ENCODE measurements at regions not wholly inside any gene's neighbourhood (a gene's known extent, or its start where the extent isn't known, plus 50 kb on each side); places are given as distances from the start of the nearest gene placed in this dataset.

- no peak for DNase-seq
These were observed 489.5 kb downstream of the CDH26 start for GRCh38 chr20:60447703-60448102.

DNA sequence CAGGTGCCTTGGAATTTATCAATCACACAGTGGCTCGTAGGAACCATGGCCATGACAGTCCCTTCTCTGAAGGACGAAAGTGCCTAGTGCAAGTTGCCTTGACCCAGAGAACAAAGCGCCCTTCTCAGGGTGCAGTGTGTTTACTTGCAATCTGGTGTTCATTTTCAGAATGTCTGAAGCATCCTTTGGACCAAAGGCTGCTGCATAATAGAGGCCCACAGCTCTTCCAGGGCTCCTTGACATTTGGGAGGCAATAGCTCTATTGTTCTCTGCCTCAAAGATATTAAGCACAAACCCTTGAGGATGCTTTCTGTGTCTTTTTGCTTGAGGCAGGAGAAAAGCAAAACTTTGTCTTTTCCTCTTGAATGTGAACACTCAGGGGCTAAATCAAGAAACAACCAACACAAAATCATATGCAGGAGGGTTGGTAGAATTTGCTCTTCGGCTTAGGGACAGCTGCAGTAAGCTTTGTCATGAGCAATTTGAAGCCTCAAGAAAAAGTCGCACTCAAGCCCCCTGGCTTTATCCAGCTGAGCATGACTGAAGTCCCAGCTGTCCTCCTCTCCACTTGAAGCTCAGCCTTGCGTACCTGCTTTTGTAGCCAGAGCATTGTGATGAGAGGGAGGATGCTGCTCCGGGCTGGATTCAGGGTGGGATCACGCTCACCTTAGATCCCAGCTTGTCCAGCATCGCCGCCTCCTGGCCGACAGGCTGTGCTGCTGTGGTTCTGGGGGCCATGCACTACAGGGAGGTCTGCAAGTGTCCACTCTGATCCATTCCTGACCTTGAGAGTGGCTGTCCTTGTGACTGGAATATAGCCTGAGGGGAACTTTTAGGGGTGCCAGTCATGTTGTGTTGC lies 495.4 kb downstream of the CDH26 start:
- DNase-seq = no peak

DNA sequence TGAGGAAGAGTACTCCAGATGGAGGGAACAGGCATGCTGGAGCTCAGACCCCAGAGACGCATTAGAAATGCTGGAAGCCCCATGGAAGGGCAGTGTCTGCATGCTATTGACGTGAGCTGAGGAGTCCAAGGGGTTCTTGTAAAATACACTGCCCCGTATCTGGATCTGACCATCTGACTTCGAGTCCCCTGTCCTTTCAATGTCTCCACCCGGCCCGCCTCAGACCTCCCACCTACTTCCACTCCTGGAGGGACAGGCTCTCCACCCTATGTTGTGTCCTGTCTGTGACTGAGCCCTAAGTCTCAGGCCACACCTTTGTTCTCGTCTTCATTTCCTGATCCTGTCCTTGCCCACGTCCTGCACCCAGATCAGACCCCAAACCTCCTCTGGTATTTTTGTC lies 496.3 kb downstream of the CDH26 start:
- no peak for DNase-seq

DNA sequence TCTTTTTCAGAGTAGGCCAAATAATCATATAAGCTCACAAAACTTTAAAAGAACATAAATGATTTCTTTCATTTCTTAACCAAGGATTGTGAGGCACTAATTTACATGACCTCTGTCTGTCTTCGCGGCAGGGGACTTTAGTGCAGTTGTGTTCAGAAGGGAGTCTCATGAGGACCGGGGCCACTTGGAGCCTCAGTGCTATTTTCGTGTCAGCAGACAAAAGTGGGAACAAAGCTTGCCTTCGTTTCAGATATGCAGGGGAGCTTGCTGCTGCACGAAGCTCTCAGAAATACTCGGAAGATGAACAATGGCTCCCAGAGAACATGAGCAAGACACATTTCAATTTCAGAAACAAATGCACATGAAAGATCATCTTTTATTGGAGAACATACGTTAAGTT lies 497.0 kb downstream of the CDH26 start:
- DNase-seq = no peak

- no peak for DNase-seq
These were observed 501.0 kb downstream of the CDH26 start for GRCh38 chr20:60459212-60459611.

DNA sequence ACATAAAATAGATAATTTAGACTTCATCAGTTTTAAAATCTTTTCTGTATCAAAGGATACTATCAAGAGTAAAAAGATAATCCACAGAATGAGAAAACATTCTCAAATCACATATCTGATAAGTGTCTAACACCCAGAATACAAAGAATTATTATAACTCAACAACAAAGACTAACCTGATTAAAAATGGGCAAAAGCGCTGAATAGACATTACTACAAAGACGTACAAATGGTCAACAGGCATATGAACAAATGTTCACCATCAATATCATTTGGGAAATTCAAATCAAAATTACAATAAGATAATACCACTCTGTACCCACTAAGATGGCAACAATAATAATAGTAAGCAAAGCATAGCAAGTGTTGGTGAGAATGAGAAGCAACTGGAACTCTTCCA lies 503.8 kb downstream of the CDH26 start:
- no peak for DNase-seq

- DNase-seq = no peak
These were observed 505.6 kb downstream of the CDH26 start for GRCh38 chr20:60463798-60464197.

DNA sequence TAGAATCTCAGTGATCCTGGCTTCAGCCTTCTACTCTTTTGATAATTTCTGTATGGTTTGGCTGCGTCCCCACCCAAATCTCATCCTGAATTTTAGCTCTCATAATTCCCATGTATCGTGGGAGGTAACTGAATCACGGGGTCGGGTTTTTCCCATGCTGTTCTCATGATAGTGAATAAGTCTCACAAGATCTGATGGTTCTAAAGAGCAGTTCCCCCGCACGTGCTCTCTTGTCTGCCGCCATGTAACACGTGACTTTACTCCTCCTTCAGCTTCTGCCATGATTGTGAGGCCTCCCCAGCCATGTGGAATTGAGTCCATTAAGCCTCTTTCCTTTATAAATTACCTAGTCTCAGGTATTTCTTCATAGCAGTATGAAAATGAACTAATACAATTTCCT lies 507.2 kb downstream of the CDH26 start:
- DNase-seq = no peak

DNA sequence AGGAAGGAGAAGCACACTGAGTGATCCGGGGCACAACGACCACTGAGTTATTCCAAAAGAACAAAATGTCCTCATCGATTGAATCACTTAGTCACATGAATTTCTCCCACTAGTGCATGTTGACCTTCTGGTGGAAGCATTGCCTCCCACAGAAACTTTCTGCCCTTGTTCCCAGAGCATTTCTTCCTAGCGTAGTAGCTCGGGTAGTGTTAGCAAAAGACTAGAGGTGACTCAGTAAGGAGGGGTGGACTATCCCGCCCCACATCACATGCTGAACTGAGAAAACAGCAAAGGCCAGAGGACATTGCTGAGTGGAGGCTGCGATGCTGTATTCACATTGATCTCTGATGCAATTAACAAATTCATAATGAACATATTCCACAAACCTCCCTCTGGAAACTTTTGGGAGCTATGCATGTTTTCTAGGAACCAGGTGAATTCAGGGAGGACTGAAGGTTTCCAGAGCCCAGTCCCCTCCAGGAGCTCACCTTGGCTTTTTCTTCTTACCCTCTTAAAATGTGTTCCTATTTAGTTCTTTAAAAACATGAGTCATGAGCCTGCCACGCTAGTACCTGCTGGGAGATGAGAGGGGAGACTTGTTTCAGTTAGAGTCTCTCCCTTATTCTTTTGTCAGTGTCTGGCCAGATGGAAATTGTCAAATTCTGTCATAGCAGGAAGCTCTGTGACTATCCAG lies 507.9 kb downstream of the CDH26 start:
- no peak for DNase-seq

DNA sequence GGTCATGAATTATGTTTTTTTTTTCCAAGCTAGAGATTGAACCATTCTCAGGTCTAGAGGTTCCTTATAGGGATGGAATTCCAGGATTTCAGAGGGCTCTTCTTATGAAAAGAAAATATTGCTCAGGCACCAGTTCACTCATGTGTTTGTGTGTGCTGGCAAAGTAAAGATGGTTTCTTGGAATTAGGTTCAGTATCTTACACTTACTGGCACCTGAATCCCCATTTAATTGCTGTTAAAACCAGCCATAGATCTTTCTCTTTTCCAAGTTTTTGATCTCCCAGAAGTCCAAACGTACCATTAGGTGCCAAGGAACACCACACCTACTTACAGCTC lies 508.4 kb downstream of the CDH26 start:
- no peak for DNase-seq

DNA sequence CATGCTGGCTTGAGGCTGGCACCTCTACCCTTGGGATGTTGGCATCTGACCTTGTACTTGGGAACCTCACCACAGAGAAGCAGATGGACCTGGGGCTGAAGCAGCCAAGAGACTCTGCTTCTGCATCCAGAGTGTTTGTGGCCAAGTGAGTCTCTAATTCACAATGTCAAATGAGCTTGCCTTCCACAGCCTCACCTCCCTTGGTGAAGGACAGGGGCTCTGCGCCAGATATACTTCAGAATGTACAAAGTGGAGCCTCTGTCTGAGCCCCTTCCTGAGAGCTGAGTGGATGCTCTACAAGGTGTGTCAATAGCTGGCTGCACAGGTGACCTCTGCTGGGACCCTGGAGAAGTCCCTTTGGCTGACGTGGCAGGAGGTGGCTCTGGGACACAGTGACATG lies 508.9 kb downstream of the CDH26 start:
- DNase-seq = no peak

DNA sequence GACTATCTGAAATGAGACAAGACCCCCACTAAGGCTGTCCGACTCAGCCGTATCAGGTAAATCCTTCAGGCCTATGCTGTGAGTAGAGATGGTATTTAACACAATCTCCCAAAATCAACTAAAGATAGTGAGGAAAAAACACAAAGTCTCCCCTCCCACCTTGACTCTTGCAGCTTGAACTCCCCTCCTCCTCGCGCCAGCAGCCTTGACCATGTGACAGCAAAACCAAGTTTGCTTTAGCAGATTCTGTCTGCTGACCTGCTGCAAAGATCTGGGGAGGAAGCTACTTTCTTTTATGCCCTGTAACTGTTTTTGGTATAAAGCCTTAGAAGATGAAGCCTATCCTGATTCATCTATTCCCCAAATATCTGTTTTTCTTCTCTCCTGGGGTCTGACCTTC lies 509.5 kb downstream of the CDH26 start:
- DNase-seq = no peak

- DNase-seq = no peak
These were observed 511.6 kb downstream of the CDH26 start for GRCh38 chr20:60469829-60470228.

GRCh38 chr20:60470366-60470765 lies 512.1 kb downstream of the CDH26 start:
- DNase-seq = no peak

DNA sequence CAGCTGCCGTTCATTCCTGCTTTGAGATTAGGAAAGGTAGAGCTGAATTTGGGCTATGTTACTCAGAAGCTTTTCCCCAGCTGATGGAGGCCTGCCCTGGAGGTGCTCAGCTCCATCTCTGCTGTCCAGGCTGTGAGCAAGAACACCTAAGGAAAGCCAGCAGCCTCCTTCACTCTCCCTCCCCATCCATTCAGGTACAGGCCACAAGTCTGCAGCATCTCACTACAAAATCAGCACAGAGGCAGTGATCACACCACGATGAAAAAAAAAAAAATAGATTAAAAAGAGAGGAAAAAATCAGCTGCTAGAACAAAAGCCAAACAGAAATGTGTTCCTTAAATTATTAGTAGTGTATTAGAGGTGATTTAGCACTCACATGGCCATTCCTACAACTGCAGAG lies 515.0 kb downstream of the CDH26 start:
- DNase-seq = no peak

DNA sequence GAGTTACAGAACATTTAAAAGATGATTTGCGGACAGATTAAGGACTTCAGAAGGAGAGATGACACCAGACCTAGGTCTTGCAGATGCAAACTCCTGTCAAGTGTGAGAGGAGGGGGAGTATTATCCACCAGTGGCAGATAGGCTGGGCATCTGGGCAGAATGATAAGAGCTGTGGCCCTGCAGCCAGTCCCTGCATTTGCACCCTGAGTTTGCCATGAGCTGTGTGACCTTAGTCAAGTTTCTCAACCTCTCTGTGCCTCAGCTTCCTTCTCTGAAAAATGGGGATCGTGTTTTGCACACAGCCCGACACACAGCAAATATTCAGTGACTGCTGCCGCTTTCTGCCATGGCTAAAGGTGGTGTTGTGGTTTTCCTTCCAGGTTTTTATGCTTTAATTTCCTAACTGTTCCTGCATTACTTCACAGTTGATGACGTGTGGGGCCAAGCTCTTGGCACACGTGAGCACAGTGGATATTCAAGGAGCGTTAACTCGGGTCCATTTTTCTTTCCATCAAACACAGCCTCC lies 516.2 kb downstream of the CDH26 start:
- no peak for DNase-seq

DNA sequence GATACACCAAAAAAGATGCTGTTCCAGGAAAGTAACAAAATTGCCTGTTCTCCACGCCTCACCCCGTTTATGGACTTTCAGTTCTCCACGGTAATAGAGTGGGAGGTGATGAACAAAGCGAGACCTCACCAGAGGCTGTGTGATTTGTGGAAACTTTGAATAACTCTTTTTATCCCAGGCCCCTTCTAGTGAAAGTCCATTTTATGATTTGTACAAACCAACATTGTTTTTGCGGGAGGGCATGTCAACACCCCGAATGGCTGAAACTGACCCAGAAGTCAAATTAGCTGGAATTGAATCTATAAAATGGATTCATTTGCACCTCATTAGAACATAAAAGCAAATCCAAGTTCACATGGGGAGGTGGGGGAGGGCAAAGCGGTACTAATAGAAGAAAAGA lies 517.8 kb downstream of the CDH26 start:
- no peak for DNase-seq

DNA sequence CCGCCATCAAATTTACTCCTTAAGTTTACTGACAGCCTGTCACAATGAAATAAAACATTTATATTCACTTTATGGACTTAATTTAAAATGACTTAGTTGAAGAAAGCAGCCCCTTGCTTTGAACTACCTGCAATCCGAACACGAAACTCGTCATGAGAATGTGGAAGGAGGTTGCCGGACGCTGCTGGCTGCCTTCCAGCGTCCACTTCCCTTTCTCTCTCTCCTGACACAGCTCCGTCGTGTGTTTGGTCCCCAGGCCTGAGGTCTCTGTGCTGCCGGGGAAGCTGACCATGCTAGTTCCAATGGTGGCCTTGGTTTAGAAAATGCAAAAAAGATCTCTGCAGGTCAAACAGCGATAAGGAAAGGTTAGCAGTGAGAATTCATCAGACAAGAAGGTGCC lies 519.7 kb downstream of the CDH26 start:
- DNase-seq = no peak

DNA sequence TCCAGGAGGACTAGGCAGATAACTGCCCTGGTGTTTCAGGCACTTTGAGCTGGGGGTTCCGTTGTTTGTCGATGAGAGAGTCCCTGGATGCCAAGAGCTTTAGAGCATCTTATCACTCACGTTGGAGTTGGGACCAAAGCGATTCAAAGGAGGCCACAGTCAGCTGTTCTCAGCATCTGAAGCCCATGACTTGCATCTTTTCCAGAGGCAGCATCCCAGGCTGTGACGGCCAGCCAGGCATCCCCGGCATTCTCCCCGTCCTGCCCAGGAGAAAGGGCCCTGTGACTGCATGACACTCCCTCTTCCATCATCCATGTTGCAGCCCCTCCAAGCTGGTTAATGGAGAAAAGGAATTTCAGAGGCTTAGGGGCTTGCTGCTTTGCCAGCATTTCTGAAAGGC lies 520.3 kb downstream of the CDH26 start:
- no peak for DNase-seq

DNA sequence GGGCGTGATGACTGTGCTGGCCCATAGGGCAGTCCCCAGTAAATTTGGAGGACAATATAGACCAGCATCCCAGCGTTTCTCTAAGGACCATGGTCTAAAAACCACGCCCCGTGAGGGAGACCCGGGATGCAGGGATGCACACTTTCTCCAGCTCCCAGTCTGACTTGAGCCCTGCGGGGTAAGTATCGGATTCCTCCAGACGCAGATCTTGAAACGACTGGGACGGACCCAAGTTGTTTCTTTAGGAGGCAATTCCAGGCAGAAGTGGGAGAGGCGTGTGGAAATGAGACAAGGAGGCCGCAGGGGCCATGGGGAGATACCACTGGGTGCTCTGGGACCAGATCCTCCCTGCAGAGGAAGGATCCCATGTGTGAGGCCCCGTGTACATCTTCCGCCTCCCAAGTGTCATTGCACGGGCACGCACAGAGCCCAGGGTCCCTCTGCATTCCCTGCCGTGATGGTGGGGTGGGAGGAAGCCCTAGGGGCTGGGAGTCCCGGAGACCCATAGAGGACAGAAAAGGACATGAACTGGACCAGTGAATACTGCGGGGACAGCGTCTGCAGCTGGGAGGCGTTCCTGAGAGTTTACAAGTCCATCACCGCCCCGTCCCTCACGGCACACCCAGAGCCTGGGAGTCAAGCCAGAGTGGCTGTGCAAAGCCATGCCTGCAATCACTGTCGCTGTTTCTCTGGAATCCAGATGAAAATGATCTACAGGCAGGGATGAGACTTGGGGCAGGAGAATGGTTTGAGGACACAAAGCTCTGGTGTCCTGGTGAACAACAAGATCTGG lies 522.9 kb downstream of the CDH26 start:
- DNase-seq = no peak

GRCh38 chr20:60481743-60482133 lies 523.5 kb downstream of the CDH26 start:
- DNase-seq = no peak

DNA sequence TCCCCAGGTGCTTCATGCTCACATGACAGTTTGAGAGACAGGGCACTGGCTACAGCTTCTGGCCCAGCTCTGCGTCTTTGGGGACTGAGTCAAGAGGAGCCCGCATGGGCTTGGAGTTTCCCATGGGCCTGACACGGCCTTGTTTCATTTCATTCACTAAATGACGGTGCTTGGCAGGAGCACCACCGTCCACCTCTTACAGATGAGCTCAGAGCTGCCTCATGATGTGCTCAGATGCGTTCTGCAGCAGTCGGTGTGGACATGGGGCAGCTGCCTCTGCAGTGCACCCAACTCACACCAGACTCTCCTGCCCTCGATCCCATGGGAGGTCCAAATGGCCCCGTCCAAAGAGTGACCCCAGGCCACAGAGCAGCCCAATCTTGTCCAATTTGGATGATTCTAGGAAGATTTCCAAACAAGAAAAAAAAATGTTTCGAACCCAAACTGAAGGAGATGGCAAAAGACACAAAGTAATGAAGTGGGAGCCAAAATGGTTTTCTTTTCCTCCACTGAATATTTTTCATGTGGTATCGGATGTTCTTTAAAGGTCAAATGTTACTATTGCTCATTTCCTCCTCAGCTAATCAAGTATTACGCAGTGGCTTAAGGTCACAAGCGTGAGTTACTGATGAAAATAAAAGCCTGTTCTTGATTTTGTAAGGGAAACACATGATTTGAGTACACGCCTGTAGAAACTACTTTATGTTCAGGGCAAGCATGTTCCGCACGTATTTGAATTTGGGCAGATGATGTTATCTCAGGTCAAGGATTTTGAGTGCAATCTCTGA lies 524.2 kb downstream of the CDH26 start:
- DNase-seq = no peak

GRCh38 chr20:60483371-60483770 lies 525.1 kb downstream of the CDH26 start:
- no peak for DNase-seq
